ENCODE measurements at regions not wholly inside any gene's neighbourhood (a gene's known extent, or its start where the extent isn't known, plus 50 kb on each side); places are given as distances from the start of the nearest gene placed in this dataset.

- TF ChIP-seq GATA1 (IDR thresholded peaks at IDR 0.05; ENCODE audit: low read depth, low read length): no peak
- TF ChIP-seq POLR2A (IDR thresholded peaks at IDR 0.05; ENCODE audit: low read length): no peak
- no peak for DNase-seq
Measured at GRCh38 chr2:770776-771175, 93.6 kb upstream of the TMEM18 start.

- TF ChIP-seq POLR2A (IDR thresholded peaks at IDR 0.05; ENCODE audit: low read length) (no peak), GATA1 (IDR thresholded peaks at IDR 0.05; ENCODE audit: low read depth, low read length) (no peak)
- no peak for DNase-seq
Measured at GRCh38 chr2:769771-770170, 92.6 kb upstream of the TMEM18 start.

DNA sequence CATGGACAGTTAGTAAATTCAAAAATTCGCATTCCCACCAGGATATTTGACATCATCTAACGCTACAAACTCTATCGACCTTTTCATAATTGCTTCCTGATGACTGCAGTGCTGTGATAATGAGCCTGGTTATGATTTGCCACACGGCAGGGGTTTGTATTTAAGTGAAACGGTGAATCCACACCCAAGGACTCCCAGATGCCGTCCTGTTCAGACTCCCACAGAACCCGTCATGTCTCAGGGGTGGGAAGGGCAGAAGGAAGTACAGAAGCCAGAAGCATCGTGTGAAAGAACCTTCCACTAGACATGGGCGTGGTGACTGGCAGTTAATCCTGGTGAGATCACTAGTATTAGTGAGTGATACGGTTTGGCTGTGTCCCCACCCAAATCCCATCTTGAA, 91.2 kb upstream of the TMEM18 start:
- TF ChIP-seq GATA1 (IDR thresholded peaks at IDR 0.05; ENCODE audit: low read depth, low read length): no peak
- TF ChIP-seq POLR2A (IDR thresholded peaks at IDR 0.05; ENCODE audit: low read length): no peak
- no peak for DNase-seq

GRCh38 chr2:767944-768343, 90.7 kb upstream of the TMEM18 start:
- no peak for DNase-seq
- TF ChIP-seq GATA1 (IDR thresholded peaks at IDR 0.05; ENCODE audit: low read depth, low read length): no peak
- TF ChIP-seq POLR2A (IDR thresholded peaks at IDR 0.05; ENCODE audit: low read length): no peak

DNA sequence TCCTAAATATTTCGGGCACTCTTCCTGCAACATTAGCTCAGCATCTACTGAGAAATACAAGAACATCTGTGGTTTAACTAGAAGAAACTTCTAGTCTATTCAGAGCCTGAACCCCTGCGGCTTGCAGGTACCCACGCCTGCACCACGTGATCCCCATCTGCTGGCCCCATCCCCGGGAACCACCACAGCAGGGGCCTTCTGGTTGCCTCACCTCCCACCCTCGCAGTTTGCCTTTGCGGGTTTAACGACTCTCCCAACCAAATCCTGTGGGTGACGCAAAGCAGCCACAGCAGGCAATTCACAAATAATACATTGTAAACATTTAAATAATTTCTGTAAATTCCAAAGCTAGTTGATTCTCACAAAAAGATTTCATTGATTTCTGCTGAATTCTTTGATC, 90.2 kb upstream of the TMEM18 start:
- TF ChIP-seq GATA1 (IDR thresholded peaks at IDR 0.05; ENCODE audit: low read depth, low read length) (no peak), POLR2A (IDR thresholded peaks at IDR 0.05; ENCODE audit: low read length) (no peak)
- DNase-seq: no peak

DNA sequence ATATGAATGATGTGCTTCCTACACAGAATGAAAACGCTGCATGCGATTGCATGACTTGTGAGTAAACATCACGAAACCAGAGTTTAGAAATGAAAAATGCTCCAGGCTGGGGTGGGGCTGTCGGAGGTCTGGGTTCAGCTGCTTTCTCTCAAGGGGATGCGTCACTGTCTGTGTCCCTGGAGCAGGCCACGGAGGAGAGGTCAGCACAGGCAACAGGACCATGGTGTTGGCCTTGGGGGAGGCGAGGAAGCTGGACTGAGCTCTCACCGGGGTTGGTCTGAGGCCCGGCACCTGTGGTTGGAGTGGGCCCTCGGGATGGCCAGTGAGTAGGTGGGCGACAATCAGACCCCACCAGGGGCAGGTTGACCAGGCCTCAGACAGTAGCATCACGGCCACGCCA, 89.0 kb upstream of the TMEM18 start:
- no peak for DNase-seq
- TF ChIP-seq POLR2A (IDR thresholded peaks at IDR 0.05; ENCODE audit: low read length) (no peak), GATA1 (IDR thresholded peaks at IDR 0.05; ENCODE audit: low read depth, low read length) (no peak)

DNA sequence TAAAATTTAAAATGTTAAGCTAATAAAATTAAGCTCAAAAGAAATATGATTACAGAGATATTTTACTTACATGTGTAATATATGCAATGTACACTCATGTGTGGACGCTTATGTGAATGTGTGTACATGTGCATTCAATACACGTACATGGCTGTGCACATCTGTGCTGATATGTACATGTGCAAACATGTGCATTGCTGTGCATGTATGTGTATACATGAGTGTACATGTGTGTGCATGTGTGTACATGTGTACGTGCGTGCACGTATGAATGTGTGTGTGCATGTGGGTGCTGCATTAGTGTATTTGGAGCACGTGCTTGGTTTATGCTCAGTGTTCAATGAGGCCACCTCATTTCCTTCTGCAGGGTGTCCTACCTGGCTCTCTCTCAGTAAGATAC, 88.2 kb upstream of the TMEM18 start:
- DNase-seq: no peak
- TF ChIP-seq POLR2A (IDR thresholded peaks at IDR 0.05; ENCODE audit: low read length): no peak
- TF ChIP-seq GATA1 (IDR thresholded peaks at IDR 0.05; ENCODE audit: low read depth, low read length): no peak

DNA sequence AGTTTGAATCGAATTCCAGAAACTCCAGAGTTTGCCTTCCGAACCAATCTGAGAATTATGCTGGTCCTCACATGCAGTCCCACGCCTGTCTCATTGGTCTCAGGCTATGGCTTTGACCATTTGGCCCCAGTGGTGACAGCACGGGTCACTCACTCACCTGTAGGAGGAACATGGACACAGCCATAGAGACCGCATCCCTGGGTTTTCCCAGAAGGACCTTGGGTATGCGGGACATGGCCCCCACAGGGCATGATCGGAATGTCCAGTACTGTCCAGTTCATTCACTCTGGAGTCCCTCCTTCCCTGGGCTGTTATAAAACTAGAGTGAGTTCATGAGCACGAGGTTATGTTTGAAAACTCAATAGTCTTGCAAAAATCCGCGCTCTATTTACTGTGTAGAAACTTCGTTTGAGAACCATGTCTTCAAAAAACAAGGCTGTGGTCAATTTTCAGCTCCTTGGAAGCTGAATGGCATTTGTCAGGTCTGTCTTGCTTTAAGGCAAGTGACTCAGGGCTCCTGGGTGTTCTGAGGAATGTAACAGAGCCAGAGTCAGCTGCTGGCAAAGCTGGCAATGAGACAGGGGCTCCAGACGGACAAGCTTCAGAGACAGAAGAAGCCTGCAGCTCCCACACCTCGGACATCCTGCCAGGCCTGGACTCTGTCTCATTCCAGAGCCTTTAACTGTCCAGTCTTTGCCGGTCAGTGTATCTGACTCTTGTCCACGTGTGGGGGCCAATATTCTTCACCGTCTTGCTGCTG, 86.7 kb upstream of the TMEM18 start:
- no peak for TF ChIP-seq POLR2A (IDR thresholded peaks at IDR 0.05; ENCODE audit: low read length)
- TF ChIP-seq GATA1 (IDR thresholded peaks at IDR 0.05; ENCODE audit: low read depth, low read length): no peak

DNA sequence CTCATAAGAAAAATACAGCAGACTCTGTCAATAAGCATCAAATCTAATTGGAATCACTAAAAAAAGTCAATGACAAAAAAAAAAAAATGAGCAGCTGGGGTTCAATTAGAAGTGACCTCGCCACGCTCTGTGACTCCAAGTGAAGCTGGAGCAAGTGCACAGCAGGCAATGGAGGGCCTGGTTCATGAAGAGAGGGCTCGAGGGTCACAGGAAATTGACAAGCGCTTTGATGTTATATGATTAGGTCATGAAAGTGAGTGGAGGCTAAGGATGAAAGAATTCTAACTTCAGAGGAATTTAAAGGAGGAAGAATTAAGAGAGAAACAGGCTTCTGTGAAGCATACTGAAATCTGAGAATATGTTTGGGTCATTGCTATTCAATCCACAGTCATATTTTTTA, 85.4 kb upstream of the TMEM18 start:
- TF ChIP-seq POLR2A (IDR thresholded peaks at IDR 0.05; ENCODE audit: low read length): no peak
- no peak for TF ChIP-seq GATA1 (IDR thresholded peaks at IDR 0.05; ENCODE audit: low read depth, low read length)
- DNase-seq: no peak

More for the DNA sequence above, 86.7 kb upstream of the TMEM18 start:
- no peak for DNase-seq

DNA sequence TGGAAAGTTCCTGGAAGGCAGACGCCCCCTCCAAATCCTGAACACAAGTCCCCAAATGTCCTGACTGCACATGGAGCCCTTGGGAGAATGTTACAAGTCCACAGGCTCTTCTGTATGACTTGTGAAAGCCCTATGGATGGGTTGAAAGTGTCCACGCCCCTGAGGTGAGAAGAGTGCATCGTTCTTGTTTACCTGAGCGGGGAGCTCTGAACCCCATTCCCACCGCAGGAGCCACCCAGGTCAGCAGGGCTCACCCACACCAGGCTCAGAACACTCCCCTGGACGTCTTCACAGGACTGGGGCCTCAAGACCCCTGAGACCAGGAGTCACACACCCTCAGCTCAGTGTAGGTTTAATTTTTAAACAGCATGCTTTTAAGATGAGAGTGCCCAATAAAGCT, 84.2 kb upstream of the TMEM18 start:
- DNase-seq: no peak
- TF ChIP-seq POLR2A (IDR thresholded peaks at IDR 0.05; ENCODE audit: low read length) (no peak), GATA1 (IDR thresholded peaks at IDR 0.05; ENCODE audit: low read depth, low read length) (no peak)

DNA sequence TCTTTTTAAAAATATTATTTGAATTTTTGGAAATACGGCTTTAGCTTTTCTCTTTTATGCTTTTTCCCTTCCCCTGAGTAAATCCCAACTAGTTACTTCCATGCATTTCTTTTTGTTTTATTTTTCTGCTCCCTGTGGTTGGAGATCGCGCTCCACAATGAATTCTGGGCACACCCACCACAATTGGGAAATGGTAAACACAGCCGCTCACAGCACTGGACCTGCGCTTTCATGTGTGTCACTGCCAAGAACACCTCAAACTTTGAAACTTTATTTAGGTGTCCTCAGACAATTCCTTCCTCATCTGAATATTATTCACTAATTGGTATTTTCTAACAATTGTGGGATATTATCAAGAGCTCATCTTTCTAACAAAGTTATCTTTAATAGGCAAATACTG, 82.8 kb upstream of the TMEM18 start:
- DNase-seq: no peak
- TF ChIP-seq GATA1 (IDR thresholded peaks at IDR 0.05; ENCODE audit: low read depth, low read length) (no peak), POLR2A (IDR thresholded peaks at IDR 0.05; ENCODE audit: low read length) (no peak)

DNA sequence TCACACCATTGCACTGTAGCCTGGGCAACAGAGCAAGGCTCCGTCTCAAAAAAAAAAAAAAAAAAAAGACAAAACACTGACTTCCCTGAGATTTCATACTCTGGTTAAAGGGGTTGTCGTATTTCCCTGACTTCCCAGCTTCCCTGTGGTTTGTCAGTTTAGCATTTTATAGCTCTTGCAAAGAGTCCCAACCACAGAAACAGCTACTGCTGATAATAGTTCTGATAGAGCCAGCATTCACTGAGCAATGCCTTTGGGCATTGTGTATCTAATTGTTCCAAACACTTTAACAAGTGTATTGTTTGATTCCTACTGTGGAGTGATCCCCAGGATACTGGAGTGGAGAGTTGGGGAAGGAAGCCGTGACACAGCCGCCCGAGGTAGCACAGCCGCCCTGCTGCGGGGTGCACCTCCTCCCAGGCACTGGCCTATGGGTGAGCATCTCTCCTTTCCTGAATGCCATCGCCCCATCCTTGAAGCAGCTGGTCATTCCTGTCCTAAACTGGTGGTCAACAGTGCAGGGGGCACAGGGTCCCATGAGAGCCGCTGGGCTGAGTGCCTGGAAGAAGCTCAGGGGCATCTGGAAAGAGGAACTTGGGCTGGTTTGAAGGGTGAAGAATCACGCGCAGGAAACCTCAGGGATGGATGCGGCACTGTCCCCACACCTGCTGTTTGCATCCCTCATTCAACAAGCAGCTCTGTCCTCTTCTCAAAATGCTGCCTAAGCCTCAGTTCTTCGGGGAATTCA, 81.0 kb upstream of the TMEM18 start:
- TF ChIP-seq GATA1 (IDR thresholded peaks at IDR 0.05; ENCODE audit: low read depth, low read length) (no peak), POLR2A (IDR thresholded peaks at IDR 0.05; ENCODE audit: low read length) (no peak)
- no peak for DNase-seq

DNA sequence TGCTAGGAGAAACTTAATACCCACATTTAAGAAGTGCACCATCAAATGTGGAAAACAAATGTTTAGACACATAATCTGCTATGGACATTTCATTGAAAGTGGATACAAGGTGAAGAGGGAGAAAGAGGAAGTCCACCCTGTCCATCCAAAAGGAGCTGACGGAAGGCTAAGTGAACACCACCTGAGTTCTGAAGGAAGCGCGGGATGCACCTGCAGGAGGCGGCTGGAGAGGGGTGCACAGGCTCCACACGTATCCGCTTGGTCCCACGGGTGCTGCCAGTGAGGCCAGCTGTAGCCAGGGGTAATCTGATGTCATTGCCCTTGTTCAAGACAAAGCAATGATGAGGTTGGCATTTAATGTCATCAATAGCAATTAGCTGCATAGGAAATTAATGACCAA, 75.9 kb upstream of the TMEM18 start:
- TF ChIP-seq POLR2A (IDR thresholded peaks at IDR 0.05; ENCODE audit: low read length) (no peak), GATA1 (IDR thresholded peaks at IDR 0.05; ENCODE audit: low read depth, low read length) (no peak)
- no peak for DNase-seq

DNA sequence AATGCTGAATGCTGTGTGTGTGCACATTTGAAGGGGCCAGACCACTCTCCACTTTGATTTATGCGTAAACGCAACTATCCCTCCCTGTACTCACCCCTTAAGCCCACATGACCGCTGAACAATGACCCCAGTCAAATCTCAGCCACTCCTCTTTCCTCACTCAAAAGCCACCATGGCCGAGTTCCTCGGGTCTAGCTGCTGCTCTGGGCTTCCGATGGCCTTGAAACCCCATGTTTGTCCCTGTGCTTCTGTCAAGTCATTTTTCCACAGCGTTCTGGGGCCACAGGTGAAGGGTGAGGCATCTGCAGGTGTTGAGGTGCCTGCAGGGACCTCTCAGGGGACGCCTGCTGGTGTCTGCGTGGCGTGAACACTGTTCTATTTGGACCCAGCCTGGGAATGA, 74.3 kb upstream of the TMEM18 start:
- DNase-seq: no peak
- TF ChIP-seq POLR2A (IDR thresholded peaks at IDR 0.05; ENCODE audit: low read length): no peak
- TF ChIP-seq GATA1 (IDR thresholded peaks at IDR 0.05; ENCODE audit: low read depth, low read length): no peak

GRCh38 chr2:750628-751027, 73.4 kb upstream of the TMEM18 start:
- no peak for TF ChIP-seq POLR2A (IDR thresholded peaks at IDR 0.05; ENCODE audit: low read length)
- no peak for TF ChIP-seq GATA1 (IDR thresholded peaks at IDR 0.05; ENCODE audit: low read depth, low read length)

More at GRCh38 chr2:750628-751027, 73.4 kb upstream of the TMEM18 start:
- DNase-seq: no peak

Measured in erythroblast (primary cell).